ENCODE measurements at regions not wholly inside any gene's neighbourhood (a gene's known extent, or its start where the extent isn't known, plus 50 kb on each side); places are given as distances from the start of the nearest gene placed in this dataset.
A peak's percentile ranks its signal among the peaks of the same experiment; 100 is the strongest.

GRCh38 chr5:147055850-147056566 lies 177.5 kb upstream of the PPP2R2B start:
- 47 to 56% (median 51%) methylated on average over 9 of the region's 9 CpGs for WGBS, 4 donors
- intact Hi-C loops (cut with DNase I) = no loop called here

GRCh38 chr5:147057051-147057450 lies 177.8 kb upstream of the STK32A start:
- WGBS, 4 donors = 65 to 86% (median 74%) methylated on average over 1 of the region's 1 CpG
- no peak for TF ChIP-seq CTCF (IDR thresholded peaks at IDR 0.05)
- no peak for TF ChIP-seq POLR2A (IDR thresholded peaks at IDR 0.05)
- intact Hi-C loops (cut with DNase I) = no loop called here

More at GRCh38 chr5:147055850-147056566, 177.5 kb upstream of the PPP2R2B start:
- Histone ChIP-seq H3K36me3 (replicated peaks in 1 of 2) (no peaks in the 10 kb centered on the region), H3K27ac (peak overlapping the region in 1 of 5 donors; percentile 23), H3K9me3 (replicated peaks in 1 of 3) (no peaks in the 10 kb centered on the region), H3K27me3 (no peaks in the 10 kb centered on the region), H3K4me3 (no peak overlapping the region), H3K4me1 (replicated peaks in 1 of 2) (no peaks in the 10 kb centered on the region)
- no peak for TF ChIP-seq CTCF (IDR thresholded peaks at IDR 0.05)
- no peak for TF ChIP-seq POLR2A (IDR thresholded peaks at IDR 0.05)
- DNase-seq = peak in 1 of 7 donors; percentile 55

GRCh38 chr5:147061431-147061830 lies 173.4 kb upstream of the STK32A start:
- H3K36me3 ChIP-seq (replicated peaks in 1 of 2) = no peaks in the 10 kb centered on the region
- WGBS, 4 donors = 50 to 61% (median 52%) methylated on average over 4 of the region's 4 CpGs
- DNase-seq = no peak
- intact Hi-C loops (cut with DNase I) = no loop called here
- H3K9me3 ChIP-seq (replicated peaks in 1 of 3) = no peaks in the 10 kb centered on the region
- no peak overlapping the region for H3K27ac ChIP-seq
- TF ChIP-seq CTCF (IDR thresholded peaks at IDR 0.05) (no peak), POLR2A (IDR thresholded peaks at IDR 0.05) (no peak)
- H3K4me1 ChIP-seq (replicated peaks in 1 of 2) = no peaks in the 10 kb centered on the region
- H3K4me3 ChIP-seq = no peak overlapping the region
- no peaks in the 10 kb centered on the region for H3K27me3 ChIP-seq

More at GRCh38 chr5:147057051-147057450, 177.8 kb upstream of the STK32A start:
- H3K9me3 ChIP-seq (replicated peaks in 1 of 3) = no peaks in the 10 kb centered on the region
- no peaks in the 10 kb centered on the region for H3K36me3 ChIP-seq (replicated peaks in 1 of 2)
- DNase-seq = no peak
- H3K4me1 ChIP-seq (replicated peaks in 1 of 2) = no peaks in the 10 kb centered on the region
- H3K27me3 ChIP-seq = no peaks in the 10 kb centered on the region
- H3K27ac ChIP-seq = no peak overlapping the region
- H3K4me3 ChIP-seq = no peak overlapping the region

GRCh38 chr5:147062427-147062826 lies 172.4 kb upstream of the STK32A start:
- intact Hi-C loops (cut with DNase I) = no loop called here
- no peak overlapping the region for H3K27ac ChIP-seq
- no peak for DNase-seq
- 89 to 98% (median 93%) methylated on average over 4 of the region's 4 CpGs for WGBS, 4 donors
- H3K4me1 ChIP-seq (replicated peaks in 1 of 2) = no peaks in the 10 kb centered on the region
- no peaks in the 10 kb centered on the region for H3K36me3 ChIP-seq (replicated peaks in 1 of 2)
- H3K27me3 ChIP-seq = no peaks in the 10 kb centered on the region
- no peaks in the 10 kb centered on the region for H3K9me3 ChIP-seq (replicated peaks in 1 of 3)
- H3K4me3 ChIP-seq = no peak overlapping the region
- TF ChIP-seq POLR2A (IDR thresholded peaks at IDR 0.05) = no peak
- TF ChIP-seq CTCF (IDR thresholded peaks at IDR 0.05) = no peak
